GM03348 (cell line): ENCODE measurements at regions not wholly inside any gene's neighbourhood (a gene's known extent, or its start where the extent isn't known, plus 50 kb on each side); places are given as distances from the start of the nearest gene placed in this dataset.

Experiments used
- DNase-seq: peaks from one replicate; pipeline ENCODE4 v3.0.0; 2012; ENCODE audit warnings: low spot score

GRCh38 chr22:49051491-49052022 is 776.1 kb downstream of the BRD1 start:
- no peak for DNase-seq

- DNase-seq: no peak
Observed at GRCh38 chr22:49049691-49050090, 778.0 kb downstream of the BRD1 start.

DNA sequence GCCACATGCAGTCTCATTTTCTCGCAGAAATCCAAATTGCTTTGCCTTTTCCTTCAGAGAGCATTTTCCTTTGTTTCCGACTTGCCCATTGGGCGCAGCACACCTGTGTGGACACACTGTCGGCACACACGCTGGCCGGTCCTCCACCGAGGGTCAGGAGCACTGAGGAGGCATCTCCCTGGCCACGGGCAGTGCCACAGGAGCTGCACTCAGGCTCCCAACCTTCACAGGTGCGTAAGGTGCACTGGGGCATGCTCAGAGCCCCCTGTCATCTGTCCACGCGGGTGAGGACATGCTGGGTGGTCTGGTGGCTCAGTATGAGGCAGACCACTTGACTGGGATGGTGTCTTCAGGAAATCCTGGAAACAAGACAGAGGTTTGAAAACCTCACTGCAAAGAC is 779.1 kb downstream of the BRD1 start:
- DNase-seq: no peak

DNA sequence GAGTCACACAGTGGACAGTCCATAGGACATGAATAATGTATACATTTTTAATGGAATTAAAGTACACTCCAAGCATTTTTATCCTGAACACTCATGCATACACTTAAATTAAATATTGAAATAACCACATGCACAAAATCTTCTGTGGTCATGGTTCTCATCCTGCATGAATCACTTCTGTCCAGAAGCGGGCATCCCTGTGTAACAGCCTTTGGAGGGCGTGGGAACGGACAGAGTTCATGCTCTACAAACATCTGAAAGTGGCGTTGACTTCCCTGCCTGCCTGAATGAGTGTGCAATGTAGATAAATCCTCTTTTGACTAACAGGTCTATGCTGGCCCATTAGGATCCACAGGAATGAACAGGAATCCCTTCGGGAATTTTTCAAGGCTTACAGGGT is 780.2 kb downstream of the BRD1 start:
- no peak for DNase-seq

- DNase-seq: no peak
Observed at GRCh38 chr22:49046546-49047361, 780.9 kb downstream of the BRD1 start.

DNA sequence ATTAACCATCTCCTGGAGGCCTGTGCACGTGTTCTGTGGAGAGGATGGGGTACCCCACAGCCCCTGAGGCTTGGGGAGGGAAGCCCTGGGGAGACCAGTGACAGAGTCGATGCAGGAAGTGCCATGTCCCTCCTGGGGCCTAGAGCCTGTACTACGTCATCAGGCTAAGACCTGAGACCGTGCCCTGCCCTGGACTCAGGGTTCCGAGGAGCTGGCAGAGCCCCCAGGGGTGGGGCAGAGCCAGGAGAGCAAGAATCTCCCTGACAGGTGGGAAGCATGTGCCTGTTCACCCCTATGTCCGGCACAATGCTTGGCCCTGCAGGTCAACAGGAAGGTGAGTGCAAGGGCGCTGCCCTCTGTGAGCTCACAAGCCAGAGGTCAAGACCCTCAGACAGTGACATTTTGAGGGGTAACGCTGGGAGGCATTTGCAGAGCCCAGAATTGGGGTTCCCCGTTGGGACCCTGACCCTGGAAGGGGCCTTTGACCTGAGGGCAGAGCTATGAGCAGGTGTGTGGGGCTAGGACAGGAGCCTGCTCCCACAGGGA is 781.6 kb downstream of the BRD1 start:
- DNase-seq: no peak

- no peak for DNase-seq
Observed at GRCh38 chr22:49045276-49045675, 782.4 kb downstream of the BRD1 start.

DNA sequence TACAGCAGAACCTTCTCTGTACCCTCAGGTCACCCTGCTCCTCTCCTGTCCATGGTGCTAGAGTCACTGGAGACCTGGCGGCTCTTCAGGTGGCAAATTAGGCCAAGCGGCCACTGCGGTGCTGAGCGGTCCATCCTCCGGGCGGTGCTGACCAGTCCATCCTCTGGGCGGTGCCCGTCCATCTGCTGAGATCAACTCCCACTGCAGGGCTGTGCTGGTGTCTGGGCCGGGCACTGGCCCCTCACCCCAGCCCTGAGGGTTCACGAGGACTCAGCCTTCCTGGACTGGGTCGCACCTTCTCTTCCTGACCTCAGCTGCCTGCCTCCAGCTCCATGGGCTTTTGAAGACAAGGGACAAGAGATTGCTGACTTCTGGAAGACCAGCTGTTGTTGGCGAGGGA is 782.9 kb downstream of the BRD1 start:
- no peak for DNase-seq

DNA sequence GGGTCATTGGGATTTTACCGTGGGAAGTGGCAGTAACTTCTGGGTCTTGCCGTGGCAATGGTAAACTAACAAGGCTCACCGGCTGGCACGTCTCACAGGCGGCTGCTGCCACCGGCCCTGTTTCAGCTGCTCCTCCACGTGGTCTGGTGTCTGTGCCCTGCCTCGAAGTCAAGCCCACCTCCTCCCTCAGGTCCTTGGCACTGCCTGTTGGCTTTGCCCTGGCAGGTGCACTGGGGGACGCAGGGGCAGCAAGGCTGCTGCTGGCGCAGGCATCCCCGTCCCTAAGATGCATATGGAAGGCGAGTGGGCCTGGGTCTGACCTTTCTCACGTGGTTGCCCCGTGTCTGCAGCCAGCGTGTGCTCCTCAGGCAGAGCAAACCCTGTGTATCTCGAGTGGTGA is 783.6 kb downstream of the BRD1 start:
- DNase-seq: no peak

GRCh38 chr22:49042877-49043859 is 784.5 kb downstream of the BRD1 start:
- no peak for DNase-seq

DNA sequence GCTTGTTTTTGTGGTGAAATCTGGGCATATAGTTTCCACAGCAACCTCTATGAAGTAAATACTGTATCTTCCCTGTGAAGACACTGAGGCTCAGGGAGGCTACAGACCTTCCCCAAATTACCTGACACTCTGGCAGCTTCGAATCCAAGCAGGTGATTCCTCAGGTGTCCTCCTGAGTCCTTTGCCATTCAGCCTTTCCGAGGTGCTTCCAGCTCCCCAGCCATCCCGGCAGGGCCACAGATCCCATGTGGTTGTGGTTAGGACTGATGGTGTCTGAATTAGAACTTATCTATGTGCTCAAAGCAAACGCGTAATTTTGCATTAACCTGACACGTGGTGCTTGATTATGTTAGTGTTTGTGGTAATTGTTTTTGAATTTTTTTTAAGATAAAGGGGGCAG is 785.6 kb downstream of the BRD1 start:
- DNase-seq: no peak

DNA sequence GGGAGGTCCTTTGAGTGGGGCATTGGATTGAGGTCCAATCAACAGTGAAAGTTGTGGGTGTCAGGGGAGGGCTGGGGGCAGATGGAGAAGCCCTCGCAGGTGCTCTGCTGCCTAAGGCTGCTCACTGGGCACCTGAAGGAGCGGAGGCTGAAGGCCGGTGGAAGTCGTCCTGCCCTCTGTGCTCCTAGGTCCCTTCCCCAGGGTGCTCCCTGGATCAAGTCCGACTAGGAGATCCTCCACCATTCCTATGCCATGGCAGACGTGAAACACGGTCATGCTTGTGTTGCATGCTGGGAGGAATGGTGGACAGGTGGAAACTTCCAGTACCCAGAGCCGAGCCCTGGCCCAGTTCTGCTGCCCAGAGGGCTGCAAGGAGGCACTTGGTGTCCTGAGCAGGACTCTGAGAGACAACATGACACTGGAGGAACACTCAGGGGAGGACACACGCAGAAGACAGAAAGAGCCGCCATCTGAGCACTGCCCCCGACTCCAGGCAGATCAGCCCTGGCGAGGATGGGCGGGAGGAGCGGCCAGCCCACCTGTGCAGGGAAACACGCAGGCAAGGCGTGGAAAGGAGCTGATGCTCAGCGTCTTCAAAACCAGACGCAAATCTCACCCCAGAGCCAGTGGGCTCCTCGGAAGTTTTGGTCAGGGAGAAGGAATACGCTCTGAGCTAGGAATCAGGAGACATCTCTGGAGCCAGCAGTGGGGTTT is 786.8 kb downstream of the BRD1 start:
- no peak for DNase-seq

DNA sequence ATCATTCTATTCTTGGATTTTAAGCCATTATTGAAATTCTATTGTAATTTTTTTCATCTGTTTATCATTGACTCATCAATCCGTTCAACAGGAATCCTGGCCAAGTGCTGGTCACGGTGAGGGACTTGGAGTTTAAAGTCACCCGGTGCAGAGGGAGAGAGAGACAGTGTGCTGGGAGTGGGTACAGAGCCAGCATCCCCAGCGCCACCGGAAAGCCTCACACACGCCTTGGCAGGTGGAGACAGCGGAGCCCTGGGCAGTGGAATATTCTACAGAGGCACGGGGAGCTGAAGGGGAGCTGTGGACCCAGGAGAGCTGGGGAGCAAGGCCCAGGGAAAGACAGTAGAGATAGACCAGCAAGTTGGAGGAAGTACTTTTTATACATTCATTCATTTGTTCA is 787.6 kb downstream of the BRD1 start:
- no peak for DNase-seq

- no peak for DNase-seq
Observed at GRCh38 chr22:49039625-49040024, 788.0 kb downstream of the BRD1 start.

DNA sequence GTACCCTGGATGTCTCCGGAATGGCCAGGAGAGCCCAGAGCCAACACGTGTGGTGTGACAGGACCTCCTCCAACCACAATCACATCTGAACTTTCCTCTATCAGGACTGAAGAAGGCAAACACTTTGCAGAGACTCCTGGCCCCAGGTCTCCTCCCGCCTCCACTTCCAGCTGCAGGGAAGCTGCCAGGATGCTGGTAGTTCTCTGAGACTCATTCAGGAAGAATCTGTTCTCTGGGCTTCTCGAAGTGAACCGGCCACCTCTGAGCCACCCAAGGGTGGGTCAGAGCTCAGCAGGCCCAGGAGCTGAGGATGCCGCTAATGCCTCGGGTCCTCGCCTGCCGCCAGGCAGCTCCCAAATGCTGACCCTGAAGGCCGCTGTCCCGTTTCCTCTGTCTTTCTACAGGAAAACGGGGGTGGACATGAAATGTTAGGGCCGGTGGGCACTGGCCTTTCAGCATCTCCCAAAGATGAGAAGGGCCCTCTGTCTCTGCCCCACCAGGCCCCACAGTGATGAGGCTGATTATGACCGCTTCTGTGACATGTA is 789.9 kb downstream of the BRD1 start:
- no peak for DNase-seq

- no peak for DNase-seq
Observed at GRCh38 chr22:49036513-49036912, 791.2 kb downstream of the BRD1 start.

DNA sequence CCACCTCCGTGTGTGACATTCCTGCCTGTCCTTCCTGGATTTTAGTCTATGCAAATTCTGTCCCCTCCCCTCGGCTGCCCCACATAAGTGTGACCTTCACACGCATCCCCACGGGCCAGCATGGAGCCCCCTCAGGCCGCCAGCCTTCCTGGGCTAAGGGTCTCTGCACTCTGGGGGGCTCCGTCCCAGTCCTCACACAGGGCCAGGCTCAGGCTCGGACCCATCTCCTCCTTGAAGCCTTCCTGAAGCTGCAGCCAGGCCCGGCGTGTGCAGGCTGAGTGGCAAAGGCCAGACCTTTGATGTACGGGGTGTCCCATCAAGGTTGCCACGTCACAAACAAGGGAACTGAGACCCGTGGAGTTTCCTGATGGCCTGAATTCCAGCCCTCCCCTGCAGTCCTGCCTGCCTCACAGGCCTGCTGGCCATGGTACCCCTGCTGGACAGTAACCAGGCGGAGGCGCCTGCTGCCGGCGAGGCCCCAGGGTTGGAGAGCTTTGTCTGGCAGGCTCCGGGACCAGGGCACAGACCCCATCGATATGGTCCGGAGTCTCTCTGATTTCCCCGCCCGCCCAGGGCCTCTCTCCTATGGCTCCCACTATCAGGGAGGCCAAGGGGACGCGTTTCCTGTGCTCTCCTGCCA is 791.7 kb downstream of the BRD1 start:
- DNase-seq: no peak

DNA sequence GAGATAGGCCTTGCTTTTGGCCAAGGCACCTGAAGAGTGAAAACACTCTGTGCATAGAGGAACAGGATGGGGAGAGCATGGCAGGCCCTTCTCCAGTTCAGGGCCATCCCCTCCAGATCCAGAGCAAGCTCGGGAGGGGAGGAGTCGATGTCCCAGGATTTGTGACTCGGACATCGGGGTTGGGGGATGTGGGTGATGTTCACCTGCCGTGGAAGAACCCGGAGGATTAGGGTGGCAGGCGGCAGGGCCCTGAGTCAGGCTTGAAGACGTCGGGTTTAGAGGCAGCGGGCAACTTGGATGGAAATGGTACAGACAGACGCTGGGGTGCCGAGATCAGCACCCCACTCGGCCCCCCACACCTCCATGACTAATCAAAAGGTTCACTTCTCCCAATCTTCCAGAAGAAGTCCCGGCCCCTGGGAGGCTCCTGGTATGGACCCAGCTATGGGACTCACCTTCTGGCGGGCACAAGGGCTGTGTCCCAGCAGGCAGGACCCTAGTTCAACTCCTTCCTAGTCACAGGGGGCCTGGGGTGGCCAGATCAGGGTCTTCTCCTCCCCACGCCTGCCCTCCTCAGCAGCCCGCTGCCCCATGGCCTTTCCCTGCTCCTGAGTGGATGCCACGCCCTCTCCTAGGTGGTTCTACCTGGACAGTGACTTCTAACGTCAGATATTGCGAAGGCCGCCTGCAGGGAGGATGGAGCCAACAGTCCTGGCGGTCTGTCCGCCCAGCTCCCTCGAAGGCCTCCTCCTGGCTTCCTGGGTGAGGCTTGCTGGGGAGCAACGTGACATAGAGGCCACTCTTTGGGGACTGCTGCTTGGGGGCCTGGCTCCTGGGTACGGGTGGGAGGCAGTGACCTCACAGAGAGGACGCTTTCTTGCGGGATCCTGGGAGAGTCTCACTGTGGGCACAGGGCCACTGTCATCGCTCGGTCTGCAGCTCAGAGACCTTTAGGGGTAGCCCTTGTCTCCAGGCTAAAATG is 792.5 kb downstream of the BRD1 start:
- no peak for DNase-seq

- DNase-seq: no peak
Observed at GRCh38 chr22:49033616-49034015, 794.1 kb downstream of the BRD1 start.

DNA sequence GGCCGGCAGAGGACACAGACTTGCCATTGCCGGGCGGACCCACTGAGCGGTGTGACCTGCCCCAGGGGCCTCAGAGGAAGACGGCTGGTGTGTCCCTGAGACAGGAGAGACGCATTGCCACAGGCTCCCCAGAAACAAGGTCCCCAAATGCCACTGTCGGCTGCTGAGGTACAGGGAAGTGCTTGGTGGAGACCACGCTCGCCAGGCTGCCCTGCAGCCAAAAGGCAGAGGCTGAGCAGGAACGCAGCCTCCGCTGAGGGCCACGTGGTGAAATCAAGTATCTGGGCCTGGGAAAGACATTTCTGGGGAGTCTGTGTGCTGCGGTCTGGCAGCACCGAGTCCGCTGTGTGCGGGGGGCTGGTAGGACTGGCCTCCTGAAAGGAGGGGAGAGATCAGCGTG is 794.9 kb downstream of the BRD1 start:
- DNase-seq: no peak
